Erythroblast (primary cell): ENCODE measurements at regions not wholly inside any gene's neighbourhood (a gene's known extent, or its start where the extent isn't known, plus 50 kb on each side); places are given as distances from the start of the nearest gene placed in this dataset.
"Not testable (repeated sequence)": the region's sequence is repeated elsewhere in the genome, so short reads cannot be mapped to it uniquely, and the experiment has no call there.

Source experiments
- GATA1 ChIP-seq: IDR thresholded peaks from 2 replicates; pipeline ENCODE4 v1.6.1; 2011; ENCODE audit warnings: low read depth, mild to moderate bottlenecking, control low read depth, low read length, moderate library complexity
- POLR2A ChIP-seq: IDR thresholded peaks from 2 replicates; pipeline ENCODE4 v1.6.1; 2011; ENCODE audit warnings: mild to moderate bottlenecking, low read length

DNA sequence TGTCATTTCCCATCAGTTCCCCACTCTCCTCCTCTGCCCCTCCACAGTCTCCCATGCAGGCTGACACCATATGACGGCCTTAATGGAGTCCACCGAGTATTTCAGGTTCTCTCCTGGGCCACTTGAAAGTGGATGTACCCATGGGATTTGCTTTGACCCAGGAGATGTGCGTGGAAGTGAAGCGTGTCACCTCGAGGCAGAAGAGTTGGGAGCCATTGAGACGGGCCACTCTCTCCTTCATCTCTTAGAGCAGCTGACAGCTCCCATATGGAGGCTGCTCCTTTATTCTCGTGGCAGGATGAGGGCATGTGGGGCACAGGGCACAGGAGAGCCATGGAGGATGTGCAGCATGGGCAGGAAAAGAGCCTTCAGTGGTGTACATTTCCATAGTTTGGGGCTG is 144.7 kb upstream of the CRYM start:
- not testable (repeated sequence) for TF ChIP-seq POLR2A, GATA1
